ENCODE measurements at regions not wholly inside any gene's neighbourhood (a gene's known extent, or its start where the extent isn't known, plus 50 kb on each side); places are given as distances from the start of the nearest gene placed in this dataset.

DNA sequence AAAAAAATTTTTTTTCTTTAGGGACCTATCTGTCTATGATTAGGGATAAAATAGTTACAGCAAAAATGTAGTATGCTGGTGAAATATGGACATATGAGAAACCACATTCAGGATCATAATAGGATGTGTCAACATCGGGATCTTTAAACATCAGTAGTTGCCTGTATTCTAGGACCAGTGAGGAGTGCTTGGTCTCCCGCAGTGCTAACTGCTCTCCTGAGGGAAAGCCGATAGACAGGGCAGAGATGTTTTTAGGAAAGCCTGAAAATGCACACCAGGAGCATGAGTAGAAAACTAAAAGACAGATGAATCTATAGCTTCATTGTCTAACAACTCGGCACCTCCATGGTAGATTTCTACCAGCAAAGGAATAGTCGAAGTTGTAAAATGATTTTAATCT, 178.1 kb upstream of the SMIM31 start:
- no peaks in the 10 kb centered on the region for H3K9me3 Mint-ChIP-seq
- H3K27ac Mint-ChIP-seq: no peak overlapping the region
- TF ChIP-seq, protein P1, sequence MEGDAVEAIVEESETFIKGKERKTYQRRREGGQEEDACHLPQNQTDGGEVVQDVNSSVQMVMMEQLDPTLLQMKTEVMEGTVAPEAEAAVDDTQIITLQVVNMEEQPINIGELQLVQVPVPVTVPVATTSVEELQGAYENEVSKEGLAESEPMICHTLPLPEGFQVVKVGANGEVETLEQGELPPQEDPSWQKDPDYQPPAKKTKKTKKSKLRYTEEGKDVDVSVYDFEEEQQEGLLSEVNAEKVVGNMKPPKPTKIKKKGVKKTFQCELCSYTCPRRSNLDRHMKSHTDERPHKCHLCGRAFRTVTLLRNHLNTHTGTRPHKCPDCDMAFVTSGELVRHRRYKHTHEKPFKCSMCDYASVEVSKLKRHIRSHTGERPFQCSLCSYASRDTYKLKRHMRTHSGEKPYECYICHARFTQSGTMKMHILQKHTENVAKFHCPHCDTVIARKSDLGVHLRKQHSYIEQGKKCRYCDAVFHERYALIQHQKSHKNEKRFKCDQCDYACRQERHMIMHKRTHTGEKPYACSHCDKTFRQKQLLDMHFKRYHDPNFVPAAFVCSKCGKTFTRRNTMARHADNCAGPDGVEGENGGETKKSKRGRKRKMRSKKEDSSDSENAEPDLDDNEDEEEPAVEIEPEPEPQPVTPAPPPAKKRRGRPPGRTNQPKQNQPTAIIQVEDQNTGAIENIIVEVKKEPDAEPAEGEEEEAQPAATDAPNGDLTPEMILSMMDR (conservative IDR thresholded peaks at IDR 0.05): no peak
- no peak overlapping the region for H2BK5ac ChIP-seq (ENCODE audit: insufficient read length, low read length)
- no peaks in the 10 kb centered on the region for H3K36me3 Mint-ChIP-seq (ENCODE audit: insufficient read depth in 1 of 3, low read depth in 3 of 3)
- H3K18ac ChIP-seq (ENCODE audit: insufficient read length, low read depth, low read length): no peak overlapping the region
- H3K27me3 ChIP-seq (ENCODE audit: insufficient read depth, low read length): no peaks in the 10 kb centered on the region
- H3K79me1 ChIP-seq (ENCODE audit: insufficient read depth, low read depth, low read length, poor library complexity, severe bottlenecking): no peaks in the 10 kb centered on the region
- H4K91ac ChIP-seq (ENCODE audit: insufficient read length, low read depth, low read length): no peak overlapping the region
- H2BK12ac ChIP-seq (ENCODE audit: insufficient read length, low read depth, low read length): no peak overlapping the region
- H3K4me1 Mint-ChIP-seq: no peaks in the 10 kb centered on the region; a peak in 1 of 4 replicates
- no peak overlapping the region for H3K4me2 ChIP-seq (ENCODE audit: insufficient read depth, insufficient read length, low read length)
- H2BK120ac ChIP-seq (ENCODE audit: low read depth, low read length, poor library complexity, severe bottlenecking): no peak overlapping the region
- H2AK5ac ChIP-seq (ENCODE audit: insufficient read length, low read length): no peak overlapping the region
- H2BK20ac ChIP-seq (ENCODE audit: low read depth, low read length, poor library complexity, severe bottlenecking): no peak overlapping the region
- no peak overlapping the region for H2AFZ ChIP-seq (ENCODE audit: low read length)
- DNase-seq: no peak
- H4K20me1 ChIP-seq (ENCODE audit: control insufficient read depth, insufficient read depth, insufficient read length): no peaks in the 10 kb centered on the region
- no peaks in the 10 kb centered on the region for H3K9me3 ChIP-seq (ENCODE audit: control insufficient read depth, low read depth, low read length)
- H3T11ph ChIP-seq (ENCODE audit: low read length): no peak overlapping the region
- no peaks in the 10 kb centered on the region for H3K79me2 ChIP-seq (ENCODE audit: insufficient read depth, low read length)
- no peak overlapping the region for H3K9ac ChIP-seq (ENCODE audit: extremely low read depth, insufficient read length, low read length)
- no peak overlapping the region for H3K56ac ChIP-seq (ENCODE audit: insufficient read length, low read depth, low read length)
- no peaks in the 10 kb centered on the region for H3K4me1 ChIP-seq (ENCODE audit: insufficient read depth, low read length)
- no peak overlapping the region for H3K23ac ChIP-seq (ENCODE audit: insufficient read length, low read depth, low read length)
- no peak overlapping the region for H3K14ac ChIP-seq (ENCODE audit: insufficient read depth, low read length)
- WGBS (ENCODE audit: extremely low coverage, insufficient read length, low lambda C conversion rate): no CpG with 5 or more reads among the region's 5 CpGs
- no peak overlapping the region for H3K4ac ChIP-seq (ENCODE audit: low read depth, low read length)
- H3K23me2 ChIP-seq (ENCODE audit: insufficient read length, low read depth, low read length, poor library complexity, severe bottlenecking): no peaks in the 10 kb centered on the region
- no peak overlapping the region for H4K8ac ChIP-seq (replicated peaks; ENCODE audit: insufficient read length, low read depth, low read length)
- H3K27ac ChIP-seq (ENCODE audit: insufficient read length, low read depth, low read length): no peak overlapping the region
- H3K4me3 Mint-ChIP-seq: no peak overlapping the region
- no peak overlapping the region for H4K5ac ChIP-seq (ENCODE audit: insufficient read length, low read depth, low read length)
- no peak overlapping the region for H2BK15ac ChIP-seq (ENCODE audit: low read depth, low read length)
- no peaks in the 10 kb centered on the region for H3K27me3 Mint-ChIP-seq (ENCODE audit: low read depth)
